Ovary (tissue), 7 donors: ENCODE measurements at regions not wholly inside any gene's neighbourhood (a gene's known extent, or its start where the extent isn't known, plus 50 kb on each side); places are given as distances from the start of the nearest gene placed in this dataset.

Source experiments
- DNase-seq, 5 donors: peaks; one replicate each; pipeline ENCODE4 v3.0.0-alpha.2; 2019 to 2020
- H3K27ac ChIP-seq, 2 donors: fragments of 200-600 bp; one replicate each; pipeline versions ENCODE4 v1.5.1 to v1.8.0; 2019 to 2022
- H3K27me3 ChIP-seq: fragments of 200-600 bp; one replicate; pipeline ENCODE4 v1.8.0; 2022
- H3K36me3 ChIP-seq: fragments of 200-600 bp; sonication (generic); one replicate; pipeline ENCODE4 v1.5.1; 2019
- H3K4me1 ChIP-seq: one replicate; pipeline ENCODE4 v1.8.1; 2013; ENCODE audit warnings: mild to moderate bottlenecking, moderate library complexity; ENCODE audit not compliant: insufficient read depth
- H3K4me3 ChIP-seq: fragments of 200-600 bp; sonication (generic); one replicate; pipeline ENCODE4 v1.5.1; 2017
- H3K9me3 ChIP-seq, 2 donors: fragments of 200-600 bp in 1 of 2; sonication (generic) in 1 of 2; one replicate each; pipeline versions ENCODE4 v1.5.1 to v1.8.1; 2013 to 2019; ENCODE audit warnings: mild to moderate bottlenecking in 1 of 2, moderate library complexity in 1 of 2
- CTCF ChIP-seq, 3 donors: fragments of 450-650 bp in 2 of 3; fragments of 200-600 bp in 1 of 3; IDR thresholded peaks; one replicate each; pipeline versions ENCODE4 v1.5.1 to v1.8.0; 2016 to 2022; ENCODE audit warnings: antibody characterized with exemption in 3 of 3, mild to moderate bottlenecking in 1 of 3
- EP300 ChIP-seq: sonication (generic); formaldehyde crosslinking; IDR thresholded peaks from one replicate; pipeline ENCODE4 v1.6.1; 2017; ENCODE audit warnings: antibody characterized with exemption
- POLR2A ChIP-seq: fragments of 450-650 bp; IDR thresholded peaks from one replicate; pipeline ENCODE4 v1.6.1; 2017; ENCODE audit warnings: antibody characterized with exemption, mild to moderate bottlenecking, moderate library complexity
- WGBS, 3 donors: extraction: QIAGEN DNeasy Blood & Tissue Kit in 1 of 3; methylation state at CpG; one replicate each; pipeline versions ENCODE4 v1.1.5 to v1.1.7; 2013 to 2017; 5-methylcytosine and 5-hydroxymethylcytosine counted together
- intact Hi-C, 4 donors: fragments of 100-400 bp; cut with DNase I; formaldehyde crosslinking; loops; one replicate each; pipeline versions ENCODE4 v1.11.0 to v1.15.1; 2022 to 2023
- donor health status: DM: no; HTN: no; CAD: no; lungs with moderate emphysema.
- donor health status: DM: no; HTN: no; CAD: no.
- donor health status: Bipolar disorder and iron deficiency.
- donor health status: DM: no; HTN: no; CAD: no.
- donor health status: DM: yes; HTN: yes; CAD: no.

DNA sequence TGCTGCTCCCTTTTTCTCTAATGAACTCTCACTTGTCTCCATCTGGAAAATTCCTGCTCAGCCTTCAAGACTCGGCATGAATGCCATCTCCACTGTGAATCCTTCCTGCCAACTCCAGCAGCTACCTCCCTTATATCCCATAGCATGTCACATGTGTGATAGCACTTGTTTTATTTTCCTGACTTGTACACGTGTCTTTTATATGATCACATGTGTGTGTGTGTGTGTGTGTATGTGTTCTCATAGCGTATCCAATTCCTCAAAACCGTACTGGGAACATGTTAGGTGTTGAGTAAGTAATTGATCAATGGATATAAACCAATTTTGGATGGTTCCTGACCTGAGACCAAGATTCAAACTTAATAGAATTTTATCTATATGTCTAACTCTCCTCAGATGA lies 1107.7 kb downstream of the GALC start:
- Histone ChIP-seq H3K4me1 (no peaks in the 10 kb centered on the region), H3K9me3 (no peaks in the 10 kb centered on the region), H3K4me3 (no peak overlapping the region), H3K27ac (no peak overlapping the region), H3K36me3 (no peaks in the 10 kb centered on the region), H3K27me3 (no peaks in the 10 kb centered on the region)
- TF ChIP-seq EP300 (no peak), CTCF (IDR thresholded peaks at IDR 0.05) (no peak), POLR2A (no peak)
- 81 to 92% (median 91%) methylated on average over 4 of the region's 4 CpGs for WGBS, 3 donors
- DNase-seq, result no peak
- intact Hi-C loops, result no loop called here

DNA sequence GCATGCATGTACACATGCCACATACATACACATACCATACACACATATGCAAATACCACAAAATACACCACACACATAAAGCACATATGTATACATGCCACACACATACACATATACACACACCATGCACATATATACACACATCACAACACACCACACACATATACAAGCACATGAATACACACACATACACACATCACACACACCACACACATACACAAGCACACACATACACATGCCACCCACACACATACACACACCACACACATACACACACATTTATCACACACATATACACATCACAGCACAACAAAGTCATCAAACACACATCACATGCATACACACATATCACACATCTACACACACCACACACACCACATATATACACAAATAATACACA lies 1108.5 kb downstream of the GALC start:
- no peak overlapping the region for H3K27ac ChIP-seq
- intact Hi-C loops, result no loop called here
- no peak overlapping the region for H3K4me3 ChIP-seq

GRCh38 chr14:86882818-86883217 lies 1110.2 kb downstream of the GALC start:
- Histone ChIP-seq H3K9me3 (no peaks in the 10 kb centered on the region), H3K36me3 (no peaks in the 10 kb centered on the region), H3K27ac (no peak overlapping the region), H3K4me1 (no peaks in the 10 kb centered on the region), H3K27me3 (no peaks in the 10 kb centered on the region), H3K4me3 (no peak overlapping the region)
- no peak for DNase-seq
- no peak for TF ChIP-seq POLR2A
- TF ChIP-seq EP300, result no peak
- TF ChIP-seq CTCF (IDR thresholded peaks at IDR 0.05), result no peak
- intact Hi-C loops, result no loop called here
- WGBS, 3 donors, result 77 to 80% (median 77%) methylated on average over 3 of the region's 3 CpGs

More for the DNA sequence above, 1108.5 kb downstream of the GALC start:
- no peaks in the 10 kb centered on the region for H3K9me3 ChIP-seq
- no peak for DNase-seq
- H3K36me3 ChIP-seq, result no peaks in the 10 kb centered on the region
- H3K4me1 ChIP-seq, result no peaks in the 10 kb centered on the region
- H3K27me3 ChIP-seq, result no peaks in the 10 kb centered on the region
- no peak for TF ChIP-seq EP300
- no peak for TF ChIP-seq CTCF (IDR thresholded peaks at IDR 0.05)
- no peak for TF ChIP-seq POLR2A

GRCh38 chr14:86865934-86866333 lies 1127.0 kb downstream of the GALC start:
- TF ChIP-seq CTCF (IDR thresholded peaks at IDR 0.05), result no peak
- no peak for TF ChIP-seq POLR2A
- TF ChIP-seq EP300, result no peak
- intact Hi-C loops, result no loop called here
- DNase-seq, result no peak
- Histone ChIP-seq H3K27me3 (no peaks in the 10 kb centered on the region), H3K4me3 (no peak overlapping the region), H3K9me3 (no peaks in the 10 kb centered on the region), H3K36me3 (no peaks in the 10 kb centered on the region), H3K27ac (no peak overlapping the region), H3K4me1 (no peaks in the 10 kb centered on the region)
- WGBS, 3 donors, result 88 to 96% (median 91%) methylated on average over 3 of the region's 3 CpGs

- no peaks in the 10 kb centered on the region for H3K4me1 ChIP-seq
- no peak overlapping the region for H3K4me3 ChIP-seq
- H3K27me3 ChIP-seq, result no peaks in the 10 kb centered on the region
- WGBS, 3 donors, result 56 to 63% (median 58%) methylated on average over 6 of the region's 6 CpGs
- no peaks in the 10 kb centered on the region for H3K36me3 ChIP-seq
- no peaks in the 10 kb centered on the region for H3K9me3 ChIP-seq
- DNase-seq, result no peak
- TF ChIP-seq POLR2A, result no peak
- no peak for TF ChIP-seq CTCF (IDR thresholded peaks at IDR 0.05)
- TF ChIP-seq EP300, result no peak
- intact Hi-C loops, result no loop called here
- H3K27ac ChIP-seq, result no peak overlapping the region
Observed at GRCh38 chr14:86858591-86858990, 1134.4 kb downstream of the GALC start.
